ENCODE measurements at regions not wholly inside any gene's neighbourhood (a gene's known extent, or its start where the extent isn't known, plus 50 kb on each side); places are given as distances from the start of the nearest gene placed in this dataset.

DNA sequence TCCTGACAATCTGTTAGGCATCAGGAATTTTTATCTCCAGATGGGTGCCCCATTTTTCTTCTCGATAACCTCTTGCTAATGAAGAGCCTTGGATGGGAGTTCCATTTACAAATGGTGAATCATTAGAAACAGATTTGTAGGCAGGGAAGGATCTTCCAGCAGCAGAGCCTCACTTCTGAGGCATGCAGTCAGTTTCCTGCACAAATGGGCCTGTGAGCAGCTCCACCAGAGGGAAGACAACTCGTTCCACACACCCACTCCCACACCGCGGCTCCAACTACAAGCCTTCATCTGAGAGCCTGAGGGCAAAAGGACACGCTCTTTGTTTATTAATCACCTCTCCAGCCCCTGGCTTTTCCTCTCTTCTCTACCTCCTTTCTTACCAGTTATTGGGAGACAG, 108.5 kb downstream of the CTAGE1 start:
- intact Hi-C loops (cut with micrococcal nuclease), result no loop called here
- TF ChIP-seq, protein P1, sequence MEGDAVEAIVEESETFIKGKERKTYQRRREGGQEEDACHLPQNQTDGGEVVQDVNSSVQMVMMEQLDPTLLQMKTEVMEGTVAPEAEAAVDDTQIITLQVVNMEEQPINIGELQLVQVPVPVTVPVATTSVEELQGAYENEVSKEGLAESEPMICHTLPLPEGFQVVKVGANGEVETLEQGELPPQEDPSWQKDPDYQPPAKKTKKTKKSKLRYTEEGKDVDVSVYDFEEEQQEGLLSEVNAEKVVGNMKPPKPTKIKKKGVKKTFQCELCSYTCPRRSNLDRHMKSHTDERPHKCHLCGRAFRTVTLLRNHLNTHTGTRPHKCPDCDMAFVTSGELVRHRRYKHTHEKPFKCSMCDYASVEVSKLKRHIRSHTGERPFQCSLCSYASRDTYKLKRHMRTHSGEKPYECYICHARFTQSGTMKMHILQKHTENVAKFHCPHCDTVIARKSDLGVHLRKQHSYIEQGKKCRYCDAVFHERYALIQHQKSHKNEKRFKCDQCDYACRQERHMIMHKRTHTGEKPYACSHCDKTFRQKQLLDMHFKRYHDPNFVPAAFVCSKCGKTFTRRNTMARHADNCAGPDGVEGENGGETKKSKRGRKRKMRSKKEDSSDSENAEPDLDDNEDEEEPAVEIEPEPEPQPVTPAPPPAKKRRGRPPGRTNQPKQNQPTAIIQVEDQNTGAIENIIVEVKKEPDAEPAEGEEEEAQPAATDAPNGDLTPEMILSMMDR (IDR thresholded peaks at IDR 0.05; ENCODE audit: unreplicated experiment), result no peak
- Mint-ChIP-seq H3K27ac (ENCODE audit: low read depth, unreplicated experiment) (no peak overlapping the region), H3K4me3 (ENCODE audit: unreplicated experiment) (no peak overlapping the region), H3K36me3 (ENCODE audit: insufficient read depth, unreplicated experiment) (no peaks in the 10 kb centered on the region), H3K27me3 (ENCODE audit: insufficient read depth, unreplicated experiment) (no peaks in the 10 kb centered on the region), H3K9me3 (ENCODE audit: unreplicated experiment) (no peaks in the 10 kb centered on the region), H3K4me1 (ENCODE audit: insufficient read depth, unreplicated experiment) (no peaks in the 10 kb centered on the region)
- ChIA-PET CTCF (interaction anchor here (0.8 kb wide), 1 partner anchor 360 kb away, joined by 3 read pairs; no protein-coding TSS in a partner anchor), POLR2A (no interaction called here)
- DNase-seq (ENCODE audit: unreplicated experiment), result no peak
- BruUV-seq (replicated peaks), result no TSS peak

DNA sequence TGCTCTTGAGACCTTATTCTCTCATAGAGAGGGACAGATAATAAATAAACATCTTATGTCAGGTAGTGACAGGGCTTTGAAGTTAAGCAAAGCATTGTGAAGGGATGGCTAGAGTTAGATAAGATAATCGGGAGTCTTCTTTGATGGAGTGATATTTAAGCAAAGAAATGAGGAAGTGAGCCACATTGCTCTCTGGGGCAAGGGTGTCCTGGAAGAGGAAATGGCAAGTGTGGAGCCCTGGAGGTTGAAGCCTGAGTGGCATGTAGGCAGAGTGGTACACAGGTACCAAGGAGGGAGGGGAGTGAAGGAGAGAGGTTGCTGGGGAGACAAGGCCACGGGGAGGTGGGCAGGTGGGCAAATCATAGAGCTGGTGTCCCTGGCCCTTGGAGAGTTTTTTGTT, 110.2 kb downstream of the CTAGE1 start:
- intact Hi-C loops (cut with micrococcal nuclease), result no loop called here
- ChIA-PET CTCF (no interaction called here), POLR2A (no interaction called here)
- H3K4me1 Mint-ChIP-seq (ENCODE audit: insufficient read depth, unreplicated experiment), result no peaks in the 10 kb centered on the region
- no TSS peak for BruUV-seq (replicated peaks)
- TF ChIP-seq, protein P1 (IDR thresholded peaks at IDR 0.05; ENCODE audit: unreplicated experiment), result no peak
- no peak for DNase-seq (ENCODE audit: unreplicated experiment)
- no peaks in the 10 kb centered on the region for H3K27me3 Mint-ChIP-seq (ENCODE audit: insufficient read depth, unreplicated experiment)
- H3K4me3 Mint-ChIP-seq (ENCODE audit: unreplicated experiment), result no peak overlapping the region
- no peak overlapping the region for H3K27ac Mint-ChIP-seq (ENCODE audit: low read depth, unreplicated experiment)
- no peaks in the 10 kb centered on the region for H3K36me3 Mint-ChIP-seq (ENCODE audit: insufficient read depth, unreplicated experiment)
- no peaks in the 10 kb centered on the region for H3K9me3 Mint-ChIP-seq (ENCODE audit: unreplicated experiment)

- no TSS peak for BruUV-seq (replicated peaks)
- intact Hi-C loops (cut with micrococcal nuclease), result no loop called here
- TF ChIP-seq, protein P1 (IDR thresholded peaks at IDR 0.05; ENCODE audit: unreplicated experiment), result no peak
- CTCF ChIA-PET, result no interaction called here
- Mint-ChIP-seq H3K4me1 (ENCODE audit: insufficient read depth, unreplicated experiment) (peaks cover 6% of the 10 kb centered on the region), H3K27me3 (ENCODE audit: insufficient read depth, unreplicated experiment) (no peaks in the 10 kb centered on the region), H3K36me3 (ENCODE audit: insufficient read depth, unreplicated experiment) (no peaks in the 10 kb centered on the region), H3K9me3 (ENCODE audit: unreplicated experiment) (no peaks in the 10 kb centered on the region), H3K27ac (ENCODE audit: low read depth, unreplicated experiment) (no peak overlapping the region), H3K4me3 (ENCODE audit: unreplicated experiment) (no peak overlapping the region)
- POLR2A ChIA-PET, result no interaction called here
- DNase-seq (ENCODE audit: unreplicated experiment), result no peak
Observed at GRCh38 chr18:22303927-22304326, 113.8 kb downstream of the CTAGE1 start.

DNA sequence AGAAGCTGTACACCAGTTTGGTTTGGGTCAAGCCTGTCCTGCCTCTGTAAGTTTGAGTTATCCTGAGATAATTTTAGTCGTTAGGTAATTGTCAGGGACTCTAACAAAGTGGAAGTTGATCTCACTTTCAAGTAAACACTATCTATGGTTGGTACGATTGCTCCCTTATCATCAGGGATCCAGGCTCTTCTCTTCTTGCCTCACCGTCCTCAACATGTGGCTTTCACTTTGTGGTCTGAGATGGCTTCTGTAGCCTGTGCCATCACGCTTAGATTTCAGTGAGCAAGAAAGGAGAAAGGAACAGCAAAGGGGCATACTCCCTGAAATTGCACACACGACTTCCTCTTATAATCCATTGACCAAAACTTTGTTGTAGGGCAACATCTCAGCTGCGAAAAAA, 115.6 kb downstream of the CTAGE1 start:
- H3K36me3 Mint-ChIP-seq (ENCODE audit: insufficient read depth, unreplicated experiment), result no peaks in the 10 kb centered on the region

More for the DNA sequence above, 115.6 kb downstream of the CTAGE1 start:
- no peak overlapping the region for H3K4me3 Mint-ChIP-seq (ENCODE audit: unreplicated experiment)
- no peak for DNase-seq (ENCODE audit: unreplicated experiment)
- no TSS peak for BruUV-seq (replicated peaks)
- ChIA-PET POLR2A (no interaction called here), CTCF (interaction anchor here (0.6 to 1.4 kb wide), 2 partner anchors 19 to 404 kb away, joined by 3 read pairs; no protein-coding TSS in a partner anchor)
- H3K27me3 Mint-ChIP-seq (ENCODE audit: insufficient read depth, unreplicated experiment), result no peaks in the 10 kb centered on the region
- TF ChIP-seq, protein P1 (IDR thresholded peaks at IDR 0.05; ENCODE audit: unreplicated experiment), result no peak
- no peaks in the 10 kb centered on the region for H3K9me3 Mint-ChIP-seq (ENCODE audit: unreplicated experiment)
- peaks cover 6% of the 10 kb centered on the region for H3K4me1 Mint-ChIP-seq (ENCODE audit: insufficient read depth, unreplicated experiment)
- intact Hi-C loops (cut with micrococcal nuclease), result no loop called here
- no peak overlapping the region for H3K27ac Mint-ChIP-seq (ENCODE audit: low read depth, unreplicated experiment)

Measured in MCF 10A (cell line).